A673 (cell line): ENCODE measurements at regions not wholly inside any gene's neighbourhood (a gene's known extent, or its start where the extent isn't known, plus 50 kb on each side); places are given as distances from the start of the nearest gene placed in this dataset.

ENCODE experiments used
- EZH2 ChIP-seq: fragments of 200-600 bp; sonication (generic); IDR thresholded peaks from 2 replicates; pipeline ENCODE4 v1.6.1; 2017; ENCODE audit warnings: borderline replicate concordance, low read depth, mild to moderate bottlenecking, mixed read lengths, antibody characterized with exemption, low read length; ENCODE audit not compliant: poor library complexity, severe bottlenecking
- TF ChIP-seq, protein P1 (sequence below): fragments of 300-800, 200-600 bp; sonication (generic); conservative IDR thresholded peaks from 2 replicates; pipeline ENCODE4 v1.5.1; 2017; ENCODE audit warnings: low read depth, mild to moderate bottlenecking, antibody characterized with exemption, low read length, moderate library complexity, mixed read lengths

DNA sequence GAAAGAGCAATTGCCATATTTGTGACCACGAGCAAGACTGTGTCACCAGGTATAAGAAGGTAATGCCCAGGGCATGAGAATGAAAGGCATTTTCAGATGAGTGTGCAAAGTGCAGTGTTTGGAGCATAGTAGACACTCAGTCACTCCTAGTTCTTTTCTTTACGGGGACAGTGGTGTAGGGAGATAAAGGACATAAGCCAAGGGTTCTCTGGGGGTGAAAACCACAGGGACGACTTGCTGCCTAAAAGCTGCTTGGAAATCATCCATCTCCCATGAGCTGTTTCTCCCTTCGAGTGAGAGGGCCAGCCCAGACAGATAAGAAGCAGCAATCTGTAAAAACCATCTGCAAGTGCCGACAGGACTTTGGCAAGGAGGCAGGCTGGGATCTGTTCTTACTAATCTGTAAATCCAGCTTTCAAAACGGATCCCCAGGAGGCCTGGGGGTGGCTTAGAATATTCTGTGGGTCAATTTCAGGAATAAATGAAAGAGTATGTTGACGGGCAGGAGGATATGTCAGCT is 221.6 kb downstream of the LPIN1 start:
- TF ChIP-seq, protein P1, sequence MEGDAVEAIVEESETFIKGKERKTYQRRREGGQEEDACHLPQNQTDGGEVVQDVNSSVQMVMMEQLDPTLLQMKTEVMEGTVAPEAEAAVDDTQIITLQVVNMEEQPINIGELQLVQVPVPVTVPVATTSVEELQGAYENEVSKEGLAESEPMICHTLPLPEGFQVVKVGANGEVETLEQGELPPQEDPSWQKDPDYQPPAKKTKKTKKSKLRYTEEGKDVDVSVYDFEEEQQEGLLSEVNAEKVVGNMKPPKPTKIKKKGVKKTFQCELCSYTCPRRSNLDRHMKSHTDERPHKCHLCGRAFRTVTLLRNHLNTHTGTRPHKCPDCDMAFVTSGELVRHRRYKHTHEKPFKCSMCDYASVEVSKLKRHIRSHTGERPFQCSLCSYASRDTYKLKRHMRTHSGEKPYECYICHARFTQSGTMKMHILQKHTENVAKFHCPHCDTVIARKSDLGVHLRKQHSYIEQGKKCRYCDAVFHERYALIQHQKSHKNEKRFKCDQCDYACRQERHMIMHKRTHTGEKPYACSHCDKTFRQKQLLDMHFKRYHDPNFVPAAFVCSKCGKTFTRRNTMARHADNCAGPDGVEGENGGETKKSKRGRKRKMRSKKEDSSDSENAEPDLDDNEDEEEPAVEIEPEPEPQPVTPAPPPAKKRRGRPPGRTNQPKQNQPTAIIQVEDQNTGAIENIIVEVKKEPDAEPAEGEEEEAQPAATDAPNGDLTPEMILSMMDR = no peak
- no peak for TF ChIP-seq EZH2
